GM12872 (cell line): ENCODE measurements at regions not wholly inside any gene's neighbourhood (a gene's known extent, or its start where the extent isn't known, plus 50 kb on each side); places are given as distances from the start of the nearest gene placed in this dataset.

Source experiments
- TF ChIP-seq, protein P1 (sequence below): IDR thresholded peaks from 3 replicates; pipeline ENCODE4 v1.5.1; 2011; ENCODE audit warnings: low read depth, mild to moderate bottlenecking, low read length, moderate library complexity; ENCODE audit not compliant: insufficient read depth

- TF ChIP-seq, protein P1, sequence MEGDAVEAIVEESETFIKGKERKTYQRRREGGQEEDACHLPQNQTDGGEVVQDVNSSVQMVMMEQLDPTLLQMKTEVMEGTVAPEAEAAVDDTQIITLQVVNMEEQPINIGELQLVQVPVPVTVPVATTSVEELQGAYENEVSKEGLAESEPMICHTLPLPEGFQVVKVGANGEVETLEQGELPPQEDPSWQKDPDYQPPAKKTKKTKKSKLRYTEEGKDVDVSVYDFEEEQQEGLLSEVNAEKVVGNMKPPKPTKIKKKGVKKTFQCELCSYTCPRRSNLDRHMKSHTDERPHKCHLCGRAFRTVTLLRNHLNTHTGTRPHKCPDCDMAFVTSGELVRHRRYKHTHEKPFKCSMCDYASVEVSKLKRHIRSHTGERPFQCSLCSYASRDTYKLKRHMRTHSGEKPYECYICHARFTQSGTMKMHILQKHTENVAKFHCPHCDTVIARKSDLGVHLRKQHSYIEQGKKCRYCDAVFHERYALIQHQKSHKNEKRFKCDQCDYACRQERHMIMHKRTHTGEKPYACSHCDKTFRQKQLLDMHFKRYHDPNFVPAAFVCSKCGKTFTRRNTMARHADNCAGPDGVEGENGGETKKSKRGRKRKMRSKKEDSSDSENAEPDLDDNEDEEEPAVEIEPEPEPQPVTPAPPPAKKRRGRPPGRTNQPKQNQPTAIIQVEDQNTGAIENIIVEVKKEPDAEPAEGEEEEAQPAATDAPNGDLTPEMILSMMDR = no peak
Measured at GRCh38 chr15:31486906-31487695, 160.5 kb downstream of the KLF13 start.

GRCh38 chr15:31487811-31488436 is 161.3 kb downstream of the KLF13 start:
- TF ChIP-seq, protein P1 = peak; percentile 49; the same call in 2 of the 3 replicates

- TF ChIP-seq, protein P1 = peak; percentile 85
Measured at GRCh38 chr15:31488437-31489204, 162.0 kb downstream of the KLF13 start.

DNA sequence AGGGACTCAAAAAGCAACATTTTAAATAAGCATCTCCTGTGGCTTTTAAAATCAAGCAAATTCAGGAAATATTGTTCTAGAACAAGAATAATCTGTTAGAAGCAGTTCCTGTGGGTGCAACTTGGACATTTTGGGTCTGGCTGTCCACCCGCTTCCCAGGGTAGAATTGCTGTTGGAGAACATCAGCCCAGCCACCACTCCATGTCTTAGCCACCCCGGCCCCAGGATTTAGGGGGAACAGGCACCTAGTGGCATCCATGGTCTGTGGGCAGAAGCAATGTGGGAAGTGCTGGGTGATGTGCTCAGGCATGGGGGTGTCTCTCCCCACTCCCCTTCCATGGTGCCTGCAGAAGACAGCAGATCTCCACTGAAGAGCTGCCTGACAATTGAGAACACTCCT is 162.6 kb downstream of the KLF13 start:
- TF ChIP-seq, protein P1 = no peak

DNA sequence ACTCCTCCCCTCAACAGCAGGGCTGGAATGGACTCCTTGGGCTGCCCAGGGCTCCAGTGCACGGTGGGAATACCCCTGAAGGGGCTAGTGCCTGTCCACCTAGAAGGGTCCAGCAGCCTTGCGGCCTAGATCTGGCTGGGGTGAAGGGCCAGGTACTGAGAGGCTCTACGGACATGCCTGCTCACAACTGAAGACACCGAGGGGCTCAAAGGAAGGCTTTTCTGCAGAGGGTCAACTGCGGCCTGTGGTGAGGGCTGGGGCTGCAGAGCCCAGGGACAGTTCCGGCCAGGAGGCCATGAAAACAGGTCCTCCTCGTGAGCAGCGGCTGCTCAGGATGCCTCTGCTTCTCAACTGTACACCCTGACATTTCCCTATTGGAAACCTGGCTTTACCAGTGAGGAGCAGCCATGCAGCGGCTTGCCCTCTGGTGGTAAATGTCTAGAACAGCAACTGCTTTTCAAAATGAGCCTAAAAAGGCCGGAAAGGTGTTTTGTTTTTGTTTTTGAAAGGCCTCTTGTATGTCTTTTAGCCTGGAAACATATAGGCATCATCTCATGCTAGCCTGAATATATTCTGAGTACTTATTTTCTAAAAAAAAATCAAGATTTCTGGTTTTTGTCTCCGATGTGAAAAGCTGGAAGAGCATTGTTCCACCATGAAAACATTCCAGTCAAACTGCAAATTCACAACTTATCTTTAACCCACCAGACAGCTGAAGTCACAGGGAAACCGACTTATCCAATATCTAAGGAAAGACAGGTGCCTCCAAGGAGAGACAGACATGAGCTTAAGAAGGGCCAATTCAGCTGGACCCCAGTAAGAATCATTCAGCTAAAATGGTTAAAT is 163.4 kb downstream of the KLF13 start:
- TF ChIP-seq, protein P1 = peak; percentile 84

- TF ChIP-seq, protein P1 = no peak
Measured at GRCh38 chr15:31494786-31495185, 168.2 kb downstream of the KLF13 start.
